Skeletal muscle satellite cell (primary cell): ENCODE measurements at regions not wholly inside any gene's neighbourhood (a gene's known extent, or its start where the extent isn't known, plus 50 kb on each side); places are given as distances from the start of the nearest gene placed in this dataset.

Experiments used
- H3K27me3 ChIP-seq: 2 replicates; pipeline ENCODE4 v1.7.0; 2013; ENCODE audit warnings: low read length; ENCODE audit not compliant: control insufficient read depth, insufficient read depth
- H3K36me3 ChIP-seq: 2 replicates; pipeline ENCODE4 v1.7.0; 2013; ENCODE audit warnings: mild to moderate bottlenecking, control low read depth, low read length; ENCODE audit not compliant: insufficient read depth
- H3K4me1 ChIP-seq: 2 replicates; pipeline ENCODE4 v1.7.0; 2013; ENCODE audit warnings: low read length; ENCODE audit not compliant: control insufficient read depth, insufficient read depth
- H3K4me2 ChIP-seq: 2 replicates; pipeline ENCODE4 v1.7.0; 2013; ENCODE audit warnings: mild to moderate bottlenecking, low read length
- H3K4me3 ChIP-seq: 2 replicates; pipeline ENCODE4 v1.7.0; 2013; ENCODE audit warnings: low read length
- H3K9ac ChIP-seq: 2 replicates; pipeline ENCODE4 v1.7.0; 2013; ENCODE audit warnings: mild to moderate bottlenecking, low read depth, low read length, moderate library complexity
- H3K9me3 ChIP-seq: replicated peaks from 2 replicates; pipeline ENCODE4 v1.7.0; 2013; ENCODE audit warnings: mild to moderate bottlenecking, control low read depth, low read length

GRCh38 chr10:98332623-98333269 lies 64.8 kb upstream of the LOXL4 start:
- Histone ChIP-seq H3K4me2 (no peak overlapping the region), H3K4me3 (no peak overlapping the region), H3K4me1 (peaks cover 3% of the 10 kb centered on the region), H3K9ac (no peak overlapping the region), H3K36me3 (no peaks in the 10 kb centered on the region), H3K9me3 (peaks cover 5% of the 10 kb centered on the region), H3K27me3 (peaks cover 3% of the 10 kb centered on the region)

- peaks cover 5% of the 10 kb centered on the region for H3K9me3 ChIP-seq
- no peaks in the 10 kb centered on the region for H3K4me1 ChIP-seq
- H3K9ac ChIP-seq, result no peak overlapping the region
- H3K36me3 ChIP-seq, result no peaks in the 10 kb centered on the region
- no peak overlapping the region for H3K4me2 ChIP-seq
- peaks cover 7% of the 10 kb centered on the region for H3K27me3 ChIP-seq
- H3K4me3 ChIP-seq, result no peak overlapping the region
Observed at GRCh38 chr10:98331885-98332284, 63.9 kb upstream of the LOXL4 start.

GRCh38 chr10:98330987-98331386 lies 63.0 kb upstream of the LOXL4 start:
- Histone ChIP-seq H3K9ac (no peak overlapping the region), H3K9me3 (peaks cover 5% of the 10 kb centered on the region), H3K4me2 (no peak overlapping the region), H3K4me1 (no peaks in the 10 kb centered on the region), H3K4me3 (no peak overlapping the region), H3K36me3 (no peaks in the 10 kb centered on the region), H3K27me3 (peaks cover 13% of the 10 kb centered on the region)

GRCh38 chr10:98328640-98329039 lies 60.6 kb upstream of the LOXL4 start:
- Histone ChIP-seq H3K4me1 (peaks cover 6% of the 10 kb centered on the region), H3K4me3 (no peak overlapping the region), H3K9ac (no peak overlapping the region), H3K9me3 (peaks cover 5% of the 10 kb centered on the region), H3K36me3 (no peaks in the 10 kb centered on the region), H3K27me3 (peaks cover 14% of the 10 kb centered on the region), H3K4me2 (no peak overlapping the region)

- Histone ChIP-seq H3K4me2 (no peak overlapping the region), H3K36me3 (no peaks in the 10 kb centered on the region), H3K27me3 (peaks cover 14% of the 10 kb centered on the region), H3K9ac (no peak overlapping the region), H3K4me1 (peaks cover 10% of the 10 kb centered on the region), H3K9me3 (peaks cover 5% of the 10 kb centered on the region), H3K4me3 (no peak overlapping the region)
Observed at GRCh38 chr10:98328163-98328562, 60.2 kb upstream of the LOXL4 start.

GRCh38 chr10:98326621-98327027 lies 58.6 kb upstream of the LOXL4 start:
- peaks cover 14% of the 10 kb centered on the region for H3K27me3 ChIP-seq
- H3K9me3 ChIP-seq, result peaks cover 5% of the 10 kb centered on the region

GRCh38 chr10:98323221-98324164 lies 55.5 kb upstream of the LOXL4 start:
- Histone ChIP-seq H3K4me1 (peaks cover 30% of the 10 kb centered on the region), H3K36me3 (no peaks in the 10 kb centered on the region), H3K4me2 (peak overlapping the region; percentile 33), H3K9me3 (peaks cover 1% of the 10 kb centered on the region), H3K4me3 (no peak overlapping the region), H3K27me3 (peaks cover 14% of the 10 kb centered on the region), H3K9ac (no peak overlapping the region)

More at GRCh38 chr10:98326621-98327027, 58.6 kb upstream of the LOXL4 start:
- no peak overlapping the region for H3K4me3 ChIP-seq
- H3K36me3 ChIP-seq, result no peaks in the 10 kb centered on the region
- no peak overlapping the region for H3K9ac ChIP-seq
- H3K4me2 ChIP-seq, result no peak overlapping the region
- peaks cover 18% of the 10 kb centered on the region for H3K4me1 ChIP-seq

GRCh38 chr10:98321186-98321780 lies 53.3 kb upstream of the LOXL4 start:
- peaks cover 48% of the 10 kb centered on the region for H3K4me1 ChIP-seq
- peaks cover 4% of the 10 kb centered on the region for H3K27me3 ChIP-seq
- no peaks in the 10 kb centered on the region for H3K9me3 ChIP-seq
- H3K4me2 ChIP-seq, result no peak overlapping the region
- H3K9ac ChIP-seq, result no peak overlapping the region
- no peak overlapping the region for H3K4me3 ChIP-seq
- H3K36me3 ChIP-seq, result no peaks in the 10 kb centered on the region

- H3K4me3 ChIP-seq, result no peak overlapping the region
- H3K36me3 ChIP-seq, result no peaks in the 10 kb centered on the region
- no peaks in the 10 kb centered on the region for H3K9me3 ChIP-seq
- peaks cover 53% of the 10 kb centered on the region for H3K4me1 ChIP-seq
- no peak overlapping the region for H3K9ac ChIP-seq
- no peaks in the 10 kb centered on the region for H3K27me3 ChIP-seq
- H3K4me2 ChIP-seq, result no peak overlapping the region
Observed at GRCh38 chr10:98320486-98321185, 52.6 kb upstream of the LOXL4 start.

GRCh38 chr10:98318861-98319260 lies 50.9 kb upstream of the LOXL4 start:
- H3K9me3 ChIP-seq, result no peaks in the 10 kb centered on the region
- H3K36me3 ChIP-seq, result no peaks in the 10 kb centered on the region
- H3K4me1 ChIP-seq, result peaks cover 60% of the 10 kb centered on the region
- no peak overlapping the region for H3K4me2 ChIP-seq
- no peak overlapping the region for H3K4me3 ChIP-seq
- no peaks in the 10 kb centered on the region for H3K27me3 ChIP-seq
- no peak overlapping the region for H3K9ac ChIP-seq
